MM.1S (cell line): ENCODE measurements at regions not wholly inside any gene's neighbourhood (a gene's known extent, or its start where the extent isn't known, plus 50 kb on each side); places are given as distances from the start of the nearest gene placed in this dataset.

ENCODE experiments used
- DNase-seq: peaks from one replicate; pipeline ENCODE4 v3.0.0-alpha.2; 2015
- H2AFZ ChIP-seq: fragments of 300-600 bp; sonication (generic); 2 replicates; pipeline ENCODE4 v1.6.0; 2016; ENCODE audit warnings: antibody characterized with exemption, low read length
- H3F3A ChIP-seq: fragments of 300-600 bp; sonication (generic); 2 replicates; pipeline ENCODE4 v1.6.1; 2016; ENCODE audit warnings: mild to moderate bottlenecking, antibody characterized with exemption, low read length, moderate library complexity, mixed read lengths; ENCODE audit not compliant: insufficient read depth
- H3K27ac ChIP-seq: fragments of 300-600 bp; sonication (generic); 2 replicates; pipeline ENCODE4 v1.5.1; 2016; ENCODE audit warnings: mild to moderate bottlenecking, low read length
- H3K27me3 ChIP-seq: fragments of 300-600 bp; sonication (generic); replicated peaks from 2 replicates; pipeline ENCODE4 v1.6.0; 2016; ENCODE audit warnings: low read length; ENCODE audit not compliant: insufficient read depth
- H3K36me3 ChIP-seq: fragments of 300-600 bp; sonication (generic); replicated peaks from 2 replicates; pipeline ENCODE4 v1.6.1; 2016; ENCODE audit warnings: mild to moderate bottlenecking, low read length, mixed read lengths; ENCODE audit not compliant: insufficient read depth
- H3K4me1 ChIP-seq: fragments of 300-600 bp; sonication (generic); 2 replicates; pipeline ENCODE4 v1.6.1; 2016; ENCODE audit warnings: low read length, mixed read lengths
- H3K4me2 ChIP-seq: fragments of 300-600 bp; sonication (generic); 2 replicates; pipeline ENCODE4 v1.6.0; 2016; ENCODE audit warnings: low read depth, low read length
- H3K4me3 ChIP-seq: fragments of 300-600 bp; sonication (generic); 2 replicates; pipeline ENCODE4 v1.5.1; 2016; ENCODE audit warnings: low read length, mixed read lengths
- H3K79me2 ChIP-seq: fragments of 300-600 bp; sonication (generic); 2 replicates; pipeline ENCODE4 v1.6.1; 2016; ENCODE audit warnings: mixed run types, low read length, mixed read lengths
- H3K9ac ChIP-seq: fragments of 300-600 bp; sonication (generic); 2 replicates; pipeline ENCODE4 v1.6.1; 2016; ENCODE audit warnings: low read length, mixed read lengths
- H3K9me2 ChIP-seq: fragments of 300-600 bp; sonication (generic); replicated peaks from 2 replicates; pipeline ENCODE4 v1.6.1; 2016; ENCODE audit warnings: mild to moderate bottlenecking, low read length, mixed read lengths; ENCODE audit not compliant: insufficient read depth
- H3K9me3 ChIP-seq: fragments of 300-600 bp; sonication (generic); replicated peaks from 2 replicates; pipeline ENCODE4 v1.6.1; 2016; ENCODE audit warnings: mild to moderate bottlenecking, low read length, mixed read lengths; ENCODE audit not compliant: insufficient read depth
- H4K20me1 ChIP-seq: fragments of 300-600 bp; sonication (generic); 2 replicates; pipeline ENCODE4 v1.6.1; 2016; ENCODE audit warnings: mild to moderate bottlenecking, low read length, moderate library complexity, mixed read lengths; ENCODE audit not compliant: insufficient read depth
- EZH2 ChIP-seq: fragments of 300-600 bp; sonication (generic); optimal IDR thresholded peaks from 2 replicates; pipeline ENCODE3; 2017; ENCODE audit warnings: low read depth, mild to moderate bottlenecking, antibody characterized with exemption, low read length, mixed read lengths
- EZH2phosphoT487 ChIP-seq: fragments of 300-600 bp; sonication (generic); IDR thresholded peaks from 2 replicates; pipeline ENCODE4 v1.6.1; 2018; ENCODE audit warnings: antibody characterized with exemption, low read length
- TF ChIP-seq, protein P1 (sequence below): fragments of 300-600 bp; sonication (generic); IDR thresholded peaks from 2 replicates; pipeline ENCODE4 v1.5.1; 2016; ENCODE audit warnings: antibody characterized with exemption, low read length, mixed read lengths

- Histone ChIP-seq H3K9ac (no peak overlapping the region), H2AFZ (no peak overlapping the region), H3K4me3 (no peak overlapping the region), H3K9me2 (no peaks in the 10 kb centered on the region), H3K27ac (no peak overlapping the region), H3F3A (0 out of 2 replicates have a peak, but pooled peaks cover 4% of the 10 kb centered on the region), H3K9me3 (no peaks in the 10 kb centered on the region), H3K36me3 (no peaks in the 10 kb centered on the region), H3K4me2 (no peak overlapping the region), H4K20me1 (no peaks in the 10 kb centered on the region), H3K4me1 (peaks cover 17% of the 10 kb centered on the region), H3K79me2 (no peaks in the 10 kb centered on the region), H3K27me3 (no peaks in the 10 kb centered on the region)
- no peak for DNase-seq
- TF ChIP-seq EZH2phosphoT487 (no peak), EZH2 (no peak)
- TF ChIP-seq, protein P1, sequence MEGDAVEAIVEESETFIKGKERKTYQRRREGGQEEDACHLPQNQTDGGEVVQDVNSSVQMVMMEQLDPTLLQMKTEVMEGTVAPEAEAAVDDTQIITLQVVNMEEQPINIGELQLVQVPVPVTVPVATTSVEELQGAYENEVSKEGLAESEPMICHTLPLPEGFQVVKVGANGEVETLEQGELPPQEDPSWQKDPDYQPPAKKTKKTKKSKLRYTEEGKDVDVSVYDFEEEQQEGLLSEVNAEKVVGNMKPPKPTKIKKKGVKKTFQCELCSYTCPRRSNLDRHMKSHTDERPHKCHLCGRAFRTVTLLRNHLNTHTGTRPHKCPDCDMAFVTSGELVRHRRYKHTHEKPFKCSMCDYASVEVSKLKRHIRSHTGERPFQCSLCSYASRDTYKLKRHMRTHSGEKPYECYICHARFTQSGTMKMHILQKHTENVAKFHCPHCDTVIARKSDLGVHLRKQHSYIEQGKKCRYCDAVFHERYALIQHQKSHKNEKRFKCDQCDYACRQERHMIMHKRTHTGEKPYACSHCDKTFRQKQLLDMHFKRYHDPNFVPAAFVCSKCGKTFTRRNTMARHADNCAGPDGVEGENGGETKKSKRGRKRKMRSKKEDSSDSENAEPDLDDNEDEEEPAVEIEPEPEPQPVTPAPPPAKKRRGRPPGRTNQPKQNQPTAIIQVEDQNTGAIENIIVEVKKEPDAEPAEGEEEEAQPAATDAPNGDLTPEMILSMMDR, result no peak
Observed at GRCh38 chr11:130796828-130797227, 119.5 kb downstream of the SNX19 start.

DNA sequence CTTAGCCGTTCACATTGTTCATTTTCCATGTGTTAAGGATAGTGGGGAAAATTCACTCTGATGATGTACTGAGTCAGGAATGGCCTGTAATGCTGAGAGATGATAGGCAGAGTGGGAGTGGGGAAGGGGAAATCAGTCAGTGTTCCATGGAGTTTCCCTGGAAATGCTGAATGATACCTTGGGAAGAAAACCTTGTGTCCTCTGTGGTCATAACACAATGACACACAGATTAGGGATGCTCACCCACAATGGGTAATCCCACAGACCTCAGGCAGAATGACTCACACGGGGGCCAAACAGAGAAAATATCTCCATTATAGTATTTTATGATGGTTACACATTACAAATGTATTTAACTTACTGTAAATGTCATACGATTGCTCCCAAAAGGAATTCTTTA lies 118.0 kb downstream of the SNX19 start:
- no peak overlapping the region for H3K27ac ChIP-seq
- DNase-seq, result no peak

GRCh38 chr11:130798801-130799200 lies 117.5 kb downstream of the SNX19 start:
- DNase-seq, result no peak
- no peak for TF ChIP-seq EZH2phosphoT487
- TF ChIP-seq EZH2, result no peak
- TF ChIP-seq, protein P1, result no peak
- Histone ChIP-seq H2AFZ (no peak overlapping the region), H3K79me2 (no peaks in the 10 kb centered on the region), H3K27me3 (no peaks in the 10 kb centered on the region), H4K20me1 (no peaks in the 10 kb centered on the region), H3K9me2 (no peaks in the 10 kb centered on the region), H3K4me1 (peaks cover 34% of the 10 kb centered on the region), H3K36me3 (no peaks in the 10 kb centered on the region), H3F3A (peaks cover 11% of the 10 kb centered on the region), H3K4me2 (no peak overlapping the region), H3K9ac (no peak overlapping the region), H3K27ac (no peak overlapping the region), H3K9me3 (no peaks in the 10 kb centered on the region), H3K4me3 (no peak overlapping the region)

More for the DNA sequence above, 118.0 kb downstream of the SNX19 start:
- no peak overlapping the region for H3K9ac ChIP-seq
- no peaks in the 10 kb centered on the region for H3K9me2 ChIP-seq
- 0 out of 2 replicates have a peak, but pooled peaks cover 8% of the 10 kb centered on the region for H3F3A ChIP-seq
- no peaks in the 10 kb centered on the region for H3K27me3 ChIP-seq
- H3K4me1 ChIP-seq, result peaks cover 31% of the 10 kb centered on the region
- no peaks in the 10 kb centered on the region for H3K36me3 ChIP-seq
- no peaks in the 10 kb centered on the region for H3K9me3 ChIP-seq
- H2AFZ ChIP-seq, result no peak overlapping the region
- H3K79me2 ChIP-seq, result no peaks in the 10 kb centered on the region
- H4K20me1 ChIP-seq, result no peaks in the 10 kb centered on the region
- no peak overlapping the region for H3K4me3 ChIP-seq
- H3K4me2 ChIP-seq, result no peak overlapping the region
- TF ChIP-seq EZH2 (no peak), EZH2phosphoT487 (no peak)
- TF ChIP-seq, protein P1, result no peak
